SK-N-SH (cell line): ENCODE measurements at regions not wholly inside any gene's neighbourhood (a gene's known extent, or its start where the extent isn't known, plus 50 kb on each side); places are given as distances from the start of the nearest gene placed in this dataset.

Experiments used
- CTCF ChIA-PET: fragments of 300-600, 350-600 bp; formaldehyde crosslinking; extraction: SDS; loops from one replicate; lab custom pipeline; 2021; lab: Yijun Ruan, JAX
- POLR2A ChIA-PET: fragments of 350-600 bp; sonication (Branson Sonifier 250); formaldehyde crosslinking; extraction: SDS; loops from one replicate; lab custom pipeline; 2020; ENCODE audit warnings: antibody characterized with exemption, inconsistent platforms; lab: Yijun Ruan, JAX
- DNase-seq: peaks from one replicate; pipeline ENCODE4 v3.0.0; 2012
- H2AFZ ChIP-seq: fragments of 200-600 bp; sonication (generic); 2 replicates; pipeline ENCODE4 v1.8.1; 2016; ENCODE audit warnings: antibody characterized with exemption, mild to moderate bottlenecking, low read depth
- H3F3A ChIP-seq: fragments of 200-600 bp; sonication (generic); replicated peaks from 2 replicates; pipeline ENCODE3; 2016; ENCODE audit warnings: antibody characterized with exemption, mild to moderate bottlenecking; ENCODE audit not compliant: insufficient read depth
- H3K27ac ChIP-seq, 2 experiments: fragments of 200-500 bp in 1 of 2; fragments of 200-600 bp in 1 of 2; sonication (Bioruptor generic) in 1 of 2; sonication (generic), shearing (Covaris generic) in 1 of 2; 2 replicates each; pipeline versions ENCODE4 v1.5.1 to v1.6.1; 2014 to 2016; ENCODE audit warnings: low read depth in 2 of 2, inconsistent platforms in 1 of 2, low read length in 1 of 2, mild to moderate bottlenecking in 1 of 2, mixed read lengths in 1 of 2
- H3K27me3 ChIP-seq: fragments of 200-600 bp; sonication (generic), shearing (Covaris generic); 2 replicates; pipeline ENCODE4 v1.6.1; 2016; ENCODE audit warnings: mixed run types; ENCODE audit not compliant: insufficient read depth
- H3K36me3 ChIP-seq, 2 experiments: fragments of 200-500 bp in 1 of 2; fragments of 200-600 bp in 1 of 2; sonication (Bioruptor generic) in 1 of 2; sonication (generic) in 1 of 2; replicated peaks in 1 of 2; 2 replicates each; pipeline versions ENCODE3 to v1.5.1; 2014 to 2016; ENCODE audit warnings: low read length in 1 of 2, mild to moderate bottlenecking in 1 of 2; ENCODE audit not compliant: insufficient read depth in 2 of 2, control insufficient read depth in 1 of 2
- H3K4me1 ChIP-seq, 2 experiments: fragments of 200-500 bp in 1 of 2; fragments of 200-600 bp in 1 of 2; sonication (Bioruptor generic) in 1 of 2; sonication (generic), shearing (Covaris generic) in 1 of 2; 2 replicates each; pipeline versions ENCODE4 v1.5.1 to v1.6.1; 2014 to 2016; ENCODE audit warnings: low read depth in 1 of 2, low read length in 1 of 2, mixed run types in 1 of 2; ENCODE audit not compliant: insufficient read depth in 2 of 2, control insufficient read depth in 1 of 2
- H3K4me2 ChIP-seq: fragments of 200-600 bp; sonication (generic), shearing (Covaris generic); 2 replicates; pipeline ENCODE4 v1.6.1; 2017; ENCODE audit warnings: mixed run types
- H3K4me3 ChIP-seq, 2 experiments: fragments of 200-500 bp in 1 of 2; fragments of 200-600 bp in 1 of 2; sonication (Bioruptor generic) in 1 of 2; sonication (generic), shearing (Covaris generic) in 1 of 2; 2 replicates each; pipeline versions ENCODE4 v1.5.1 to v1.8.1; 2014 to 2016; ENCODE audit warnings: low read depth in 2 of 2, inconsistent platforms in 1 of 2, low read length in 1 of 2, mild to moderate bottlenecking in 1 of 2, mixed read lengths in 1 of 2, moderate library complexity in 1 of 2
- H3K79me2 ChIP-seq: fragments of 200-600 bp; sonication (generic); 2 replicates; pipeline ENCODE4 v1.8.1; 2017; ENCODE audit warnings: mild to moderate bottlenecking; ENCODE audit not compliant: insufficient read depth
- H3K9ac ChIP-seq: fragments of 200-600 bp; sonication (generic); 2 replicates; pipeline ENCODE4 v1.6.1; 2017; ENCODE audit warnings: mixed run types
- H3K9me2 ChIP-seq: fragments of 200-600 bp; sonication (generic); 2 replicates; pipeline ENCODE4 v1.6.1; 2017; ENCODE audit warnings: mixed run types
- H3K9me3 ChIP-seq: fragments of 200-600 bp; sonication (generic); 2 replicates; pipeline ENCODE4 v1.6.1; 2017; ENCODE audit warnings: mixed run types, mild to moderate bottlenecking, moderate library complexity
- H4K20me1 ChIP-seq: fragments of 200-600 bp; sonication (generic); 2 replicates; pipeline ENCODE4 v1.6.1; 2017; ENCODE audit warnings: mild to moderate bottlenecking, mixed run types; ENCODE audit not compliant: insufficient read depth
- CHD2 ChIP-seq: fragments of 150-350 bp; IDR thresholded peaks from 2 replicates; pipeline ENCODE4 v1.6.1; 2018; ENCODE audit warnings: low read length; ENCODE audit not compliant: partially characterized antibody
- CTCF ChIP-seq: fragments of 200-600 bp; sonication (generic); IDR thresholded peaks from 2 replicates; pipeline ENCODE4 v1.6.1; 2017; ENCODE audit warnings: antibody characterized with exemption, mild to moderate bottlenecking, moderate library complexity
- IRF3 ChIP-seq: fragments of 150-350 bp; IDR thresholded peaks from 2 replicates; pipeline ENCODE4 v1.6.1; 2016; ENCODE audit warnings: mild to moderate bottlenecking, low read depth, low read length
- JUND ChIP-seq: IDR thresholded peaks from 2 replicates; pipeline ENCODE4 v1.4.0; 2012
- MAX ChIP-seq: IDR thresholded peaks from 2 replicates; pipeline ENCODE4 v1.4.0; 2012; ENCODE audit warnings: low read depth
- NFIC ChIP-seq: IDR thresholded peaks from 2 replicates; pipeline ENCODE4 v1.4.0; 2012; ENCODE audit warnings: borderline replicate concordance
- PBX3 ChIP-seq: IDR thresholded peaks from 2 replicates; pipeline ENCODE4; 2012
- POLR2AphosphoS5 ChIP-seq: IDR thresholded peaks from 2 replicates; pipeline ENCODE4 v1.6.1; 2012; ENCODE audit warnings: low read depth, low read length
- SMC3 ChIP-seq: IDR thresholded peaks from 2 replicates; pipeline ENCODE4 v1.6.1; 2012; ENCODE audit warnings: low read depth, low read length, improper control_type of control experiment
- TCF12 ChIP-seq: IDR thresholded peaks from 2 replicates; pipeline ENCODE4 v1.4.0; 2012
- USF1 ChIP-seq: IDR thresholded peaks from 2 replicates; pipeline ENCODE4 v1.4.0; 2012; ENCODE audit warnings: low read depth, borderline replicate concordance
- YY1 ChIP-seq: IDR thresholded peaks from 2 replicates; pipeline ENCODE4 v1.4.0; 2012; ENCODE audit warnings: low read depth, mild to moderate bottlenecking
- ZBTB33 ChIP-seq: IDR thresholded peaks from 2 replicates; pipeline ENCODE4 v1.4.0; 2012; ENCODE audit warnings: low read depth, borderline replicate concordance
- WGBS: methylation state at CpG from one replicate; pipeline ENCODE4 v1.1.6; 2017; ENCODE audit warnings: low lambda C conversion rate; 5-methylcytosine and 5-hydroxymethylcytosine counted together

- TF ChIP-seq ZBTB33, result no peak
- TF ChIP-seq JUND, result no peak
Observed at GRCh38 chr1:79959635-79960034, 953.1 kb upstream of the ADGRL4 start (continued).

GRCh38 chr1:79955966-79956365 lies 949.4 kb upstream of the ADGRL4 start:
- TF ChIP-seq JUND (no peak), POLR2AphosphoS5 (no peak), NFIC (no peak), TCF12 (no peak), PBX3 (no peak), USF1 (no peak), SMC3 (no peak), ZBTB33 (no peak)
- H3K9me2 ChIP-seq, result no peaks in the 10 kb centered on the region
- no peak overlapping the region for H2AFZ ChIP-seq
- WGBS, result 50% methylated on average over 1 of the region's 1 CpG
- DNase-seq, result no peak
- no peaks in the 10 kb centered on the region for H3K9me3 ChIP-seq
- H3K36me3 ChIP-seq, result no peaks in the 10 kb centered on the region
- H3K27ac ChIP-seq, result no peak overlapping the region
- ChIA-PET CTCF (no interaction called here), POLR2A (no interaction called here)
- H3K4me2 ChIP-seq, result no peak overlapping the region
- no peaks in the 10 kb centered on the region for H3K79me2 ChIP-seq
- no peak overlapping the region for H3K9ac ChIP-seq
- no peaks in the 10 kb centered on the region for H3K4me1 ChIP-seq
- H4K20me1 ChIP-seq, result no peaks in the 10 kb centered on the region
- H3K27me3 ChIP-seq, result no peaks in the 10 kb centered on the region
- H3K4me3 ChIP-seq, result no peak overlapping the region
- H3F3A ChIP-seq, result no peaks in the 10 kb centered on the region

GRCh38 chr1:79950511-79950910 lies 944.0 kb upstream of the ADGRL4 start:
- no peaks in the 10 kb centered on the region for H3K9me2 ChIP-seq
- H3F3A ChIP-seq, result no peaks in the 10 kb centered on the region
- CTCF ChIA-PET, result no interaction called here
- H3K4me1 ChIP-seq, result no peaks in the 10 kb centered on the region
- H2AFZ ChIP-seq, result no peak overlapping the region
- POLR2A ChIA-PET, result no interaction called here
- no peak overlapping the region for H3K9ac ChIP-seq
- no peaks in the 10 kb centered on the region; the same call in 1 of the 2 replicates for H3K9me3 ChIP-seq
- no peaks in the 10 kb centered on the region for H4K20me1 ChIP-seq
- H3K27ac ChIP-seq, result no peak overlapping the region
- DNase-seq, result no peak
- H3K4me3 ChIP-seq, result no peak overlapping the region
- no peak overlapping the region for H3K4me2 ChIP-seq
- 80% methylated on average over 3 of the region's 3 CpGs for WGBS
- no peaks in the 10 kb centered on the region for H3K36me3 ChIP-seq
- H3K79me2 ChIP-seq, result no peaks in the 10 kb centered on the region
- no peaks in the 10 kb centered on the region for H3K27me3 ChIP-seq
- TF ChIP-seq POLR2AphosphoS5 (no peak), YY1 (no peak), CTCF (no peak), CHD2 (no peak), MAX (no peak), ZBTB33 (no peak), IRF3 (no peak)
